ENCODE measurements at regions not wholly inside any gene's neighbourhood (a gene's known extent, or its start where the extent isn't known, plus 50 kb on each side); places are given as distances from the start of the nearest gene placed in this dataset.

DNA sequence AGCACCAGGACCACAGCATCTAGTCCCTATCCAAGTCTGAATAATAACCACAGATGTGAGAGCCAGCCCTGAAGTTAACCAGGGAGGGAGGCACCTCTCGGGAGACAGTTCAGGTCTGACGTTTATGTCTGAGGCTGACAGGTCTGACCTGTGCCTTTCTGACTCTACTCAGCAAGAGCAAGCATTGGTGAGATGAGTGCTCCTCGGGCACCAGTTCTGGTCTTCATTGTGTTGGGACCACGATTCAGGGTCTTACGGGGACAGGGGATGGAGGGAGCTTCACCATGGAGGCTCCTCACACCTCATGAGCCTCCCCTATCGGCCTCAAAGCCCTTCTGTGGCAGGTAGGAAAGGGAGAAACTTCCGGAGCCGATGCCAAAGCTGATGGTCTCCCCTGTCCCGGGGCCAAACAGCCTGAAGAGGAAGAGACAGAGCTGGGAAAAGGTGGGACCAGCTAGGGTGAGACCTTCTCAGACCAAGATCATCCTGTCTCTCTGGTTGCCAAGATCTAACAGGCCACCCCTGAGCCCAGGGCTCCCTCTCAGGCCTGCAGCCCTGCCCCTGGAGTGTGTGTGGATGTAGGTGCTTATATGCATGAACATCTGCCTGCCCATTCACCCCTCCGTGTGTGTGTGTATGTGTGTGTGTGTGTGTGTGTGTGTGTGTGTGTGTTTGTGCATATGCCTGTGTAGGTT is 170.5 kb downstream of the VEGFA start:
- Histone ChIP-seq H3K4me1 (peaks cover 0 to 9% of the 10 kb centered on the region in 2 donors), H3K27me3 (no peaks in the 10 kb centered on the region), H3K4me3 (no peak overlapping the region), H3K9me3 (peaks cover 0 to 13% of the 10 kb centered on the region in 2 donors), H3K36me3 (no peaks in the 10 kb centered on the region), H3K27ac (no peak overlapping the region)
- TF ChIP-seq CTCF (IDR thresholded peaks at IDR 0.05) = no peak
- no peak for DNase-seq (ENCODE audit: low spot score)

DNA sequence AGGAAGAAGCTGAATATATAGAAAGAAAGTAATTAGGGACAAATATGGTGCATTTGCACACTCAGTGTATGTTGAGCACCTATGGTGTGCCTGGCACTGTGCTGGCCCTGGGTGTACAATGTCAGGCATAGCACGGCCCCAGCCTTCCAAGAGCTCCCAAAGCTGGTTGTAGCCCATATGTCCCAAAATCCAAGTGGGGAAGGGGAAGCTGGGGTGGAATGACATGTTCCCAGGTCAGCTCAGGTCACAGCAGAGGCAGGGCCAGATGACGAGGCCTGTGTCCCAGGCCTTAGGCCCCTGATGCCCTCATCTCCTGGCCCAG is 170.0 kb downstream of the VEGFA start:
- TF ChIP-seq CTCF (IDR thresholded peaks at IDR 0.05) = no peak
- Histone ChIP-seq H3K27ac (no peak overlapping the region), H3K36me3 (no peaks in the 10 kb centered on the region), H3K27me3 (no peaks in the 10 kb centered on the region), H3K4me1 (peaks cover 0 to 9% of the 10 kb centered on the region in 2 donors), H3K9me3 (peaks cover 0 to 8% of the 10 kb centered on the region in 2 donors), H3K4me3 (no peak overlapping the region)
- no peak for DNase-seq (ENCODE audit: low spot score)

GRCh38 chr6:43939281-43940070 is 169.5 kb downstream of the VEGFA start:
- no peak for DNase-seq (ENCODE audit: low spot score)
- Histone ChIP-seq H3K27ac (no peak overlapping the region), H3K4me3 (no peak overlapping the region), H3K36me3 (no peaks in the 10 kb centered on the region), H3K4me1 (peaks cover 0 to 9% of the 10 kb centered on the region in 2 donors), H3K27me3 (no peaks in the 10 kb centered on the region), H3K9me3 (peaks cover 0 to 2% of the 10 kb centered on the region in 2 donors)
- TF ChIP-seq CTCF (IDR thresholded peaks at IDR 0.05) = no peak

DNA sequence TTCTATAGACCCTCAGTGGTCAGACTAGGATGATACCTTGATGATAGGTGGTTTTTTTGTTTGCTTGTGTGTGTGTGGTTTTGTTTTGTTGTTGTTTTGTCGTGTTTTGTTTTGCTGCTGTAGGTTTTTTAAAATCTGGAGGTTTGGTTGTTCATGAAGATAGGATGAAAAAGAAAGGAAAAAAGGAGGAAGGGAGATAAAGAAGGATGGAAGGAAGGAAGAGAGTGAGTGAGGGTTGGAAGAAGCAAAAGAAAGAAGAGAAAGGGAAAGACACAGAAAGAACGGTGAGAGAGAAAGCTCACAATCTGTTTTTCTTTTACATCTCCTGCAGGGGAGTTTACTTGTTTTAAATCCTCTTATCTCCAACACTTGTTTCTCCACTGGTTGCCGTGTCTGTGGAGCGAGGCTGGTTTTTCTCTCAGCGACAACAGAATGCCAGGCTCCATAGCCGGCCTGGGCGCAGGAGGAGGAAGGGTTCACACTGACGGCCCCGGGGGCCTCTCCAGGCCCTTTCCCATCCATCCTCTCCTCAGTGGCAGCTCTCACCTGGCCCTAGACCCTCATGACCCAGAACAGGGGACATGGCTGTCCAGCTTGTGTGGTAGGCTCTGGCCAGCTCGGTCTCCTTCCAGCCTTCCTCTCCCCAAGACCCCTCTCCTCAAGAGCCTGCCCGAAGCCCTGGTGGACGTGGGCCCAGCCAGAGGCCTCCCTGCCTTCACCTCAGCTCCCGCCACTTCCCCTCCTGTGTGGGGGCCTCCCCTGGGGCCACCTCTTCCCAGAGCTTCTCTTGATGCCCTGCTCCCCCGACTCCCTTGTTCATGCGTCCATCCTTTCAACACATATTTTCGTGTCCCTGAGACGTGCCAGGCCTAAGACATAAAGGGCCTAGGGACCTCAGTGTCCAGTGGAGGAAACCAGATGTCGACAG is 168.4 kb downstream of the VEGFA start:
- TF ChIP-seq CTCF (IDR thresholded peaks at IDR 0.05) = no peak
- H3K27ac ChIP-seq = no peak overlapping the region
- H3K9me3 ChIP-seq = no peaks in the 10 kb centered on the region
- no peak for DNase-seq (ENCODE audit: low spot score)
- H3K4me3 ChIP-seq = no peak overlapping the region
- no peaks in the 10 kb centered on the region for H3K36me3 ChIP-seq
- H3K27me3 ChIP-seq = no peaks in the 10 kb centered on the region
- H3K4me1 ChIP-seq = peaks cover 0 to 9% of the 10 kb centered on the region in 2 donors

DNA sequence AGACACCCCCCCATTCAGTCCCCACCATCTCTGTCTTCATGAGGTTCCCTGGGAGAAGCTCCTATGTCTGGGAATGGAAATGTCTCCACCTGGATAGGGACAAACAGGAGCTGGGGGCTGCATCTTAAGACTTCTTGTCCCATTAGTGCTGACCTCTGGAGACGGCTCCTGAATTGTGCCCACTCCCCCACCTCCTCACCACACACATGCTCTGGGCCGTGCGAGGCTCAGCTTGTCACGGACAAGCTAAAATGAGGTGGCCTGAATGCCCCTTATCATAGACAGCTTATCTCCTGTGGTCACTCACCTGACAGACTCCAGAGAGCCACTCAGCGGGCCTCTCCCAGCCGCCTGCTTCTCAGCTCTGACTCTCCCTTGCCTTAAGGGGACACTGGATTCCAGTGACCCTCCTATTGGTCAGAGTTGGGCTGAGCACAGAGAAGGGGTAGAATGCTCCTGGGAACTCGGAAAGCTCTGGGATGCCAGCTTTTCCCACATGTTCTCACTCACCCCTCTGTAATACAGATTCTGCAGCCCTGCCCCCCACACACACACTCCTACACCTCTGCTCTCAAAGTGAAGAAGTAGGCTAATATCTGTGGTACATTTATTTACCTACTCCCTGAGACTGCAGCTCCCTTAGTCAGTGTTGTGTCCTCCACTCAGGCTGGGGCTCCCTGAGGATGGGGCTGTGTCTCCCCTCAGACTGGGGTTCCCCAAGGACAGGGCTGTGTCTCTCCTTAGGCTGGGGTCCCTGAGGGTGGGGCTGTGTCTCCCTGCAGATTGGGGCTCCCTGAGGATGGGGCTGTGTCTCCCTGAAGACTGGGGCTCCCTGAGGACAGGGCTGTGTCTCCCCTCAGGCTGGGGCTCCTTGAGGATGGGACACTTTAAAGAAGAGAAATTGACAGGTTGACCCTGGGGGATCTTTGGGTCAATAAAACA is 167.5 kb downstream of the VEGFA start:
- no peak for DNase-seq (ENCODE audit: low spot score)
- Histone ChIP-seq H3K4me3 (no peak overlapping the region), H3K9me3 (no peaks in the 10 kb centered on the region), H3K27me3 (no peaks in the 10 kb centered on the region), H3K36me3 (no peaks in the 10 kb centered on the region), H3K27ac (no peak overlapping the region), H3K4me1 (peaks cover 0 to 9% of the 10 kb centered on the region in 2 donors)
- TF ChIP-seq CTCF (IDR thresholded peaks at IDR 0.05) = no peak
